ENCODE measurements at regions not wholly inside any gene's neighbourhood (a gene's known extent, or its start where the extent isn't known, plus 50 kb on each side); places are given as distances from the start of the nearest gene placed in this dataset.

DNA sequence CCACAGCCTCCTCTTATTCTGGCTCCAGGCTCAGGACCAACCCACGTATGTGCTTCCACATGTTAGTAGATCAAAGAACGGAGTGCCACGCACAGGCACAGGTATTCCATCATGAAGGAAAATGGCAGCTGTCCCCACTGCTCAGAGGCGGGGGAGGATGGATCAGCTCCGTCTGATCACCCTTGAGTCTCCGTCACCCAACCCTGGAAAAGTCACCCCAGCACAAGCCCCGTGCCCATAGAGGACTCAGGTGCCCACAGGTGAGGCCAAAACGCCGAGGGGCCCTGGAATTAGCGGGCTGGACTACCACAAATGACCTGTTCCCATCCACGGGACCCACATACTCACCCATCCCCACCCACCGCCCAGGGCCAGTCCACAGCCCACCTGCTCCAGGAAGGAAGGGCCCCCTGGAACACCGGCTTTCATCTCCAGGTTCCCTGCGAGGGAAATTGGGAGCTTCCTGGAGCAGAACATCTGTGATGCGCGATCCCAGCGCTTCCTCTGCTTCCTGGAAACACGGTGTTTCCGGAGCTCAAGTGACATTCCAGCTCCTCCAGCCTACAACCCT lies 120.5 kb upstream of the SPACA7 start:
- TF ChIP-seq, protein P1, sequence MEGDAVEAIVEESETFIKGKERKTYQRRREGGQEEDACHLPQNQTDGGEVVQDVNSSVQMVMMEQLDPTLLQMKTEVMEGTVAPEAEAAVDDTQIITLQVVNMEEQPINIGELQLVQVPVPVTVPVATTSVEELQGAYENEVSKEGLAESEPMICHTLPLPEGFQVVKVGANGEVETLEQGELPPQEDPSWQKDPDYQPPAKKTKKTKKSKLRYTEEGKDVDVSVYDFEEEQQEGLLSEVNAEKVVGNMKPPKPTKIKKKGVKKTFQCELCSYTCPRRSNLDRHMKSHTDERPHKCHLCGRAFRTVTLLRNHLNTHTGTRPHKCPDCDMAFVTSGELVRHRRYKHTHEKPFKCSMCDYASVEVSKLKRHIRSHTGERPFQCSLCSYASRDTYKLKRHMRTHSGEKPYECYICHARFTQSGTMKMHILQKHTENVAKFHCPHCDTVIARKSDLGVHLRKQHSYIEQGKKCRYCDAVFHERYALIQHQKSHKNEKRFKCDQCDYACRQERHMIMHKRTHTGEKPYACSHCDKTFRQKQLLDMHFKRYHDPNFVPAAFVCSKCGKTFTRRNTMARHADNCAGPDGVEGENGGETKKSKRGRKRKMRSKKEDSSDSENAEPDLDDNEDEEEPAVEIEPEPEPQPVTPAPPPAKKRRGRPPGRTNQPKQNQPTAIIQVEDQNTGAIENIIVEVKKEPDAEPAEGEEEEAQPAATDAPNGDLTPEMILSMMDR (IDR thresholded peaks at IDR 0.05; ENCODE audit: low read depth, low read length): no peak
- TF ChIP-seq POLR2A (IDR thresholded peaks at IDR 0.05; ENCODE audit: extremely low read depth, insufficient read length): no peak
